ENCODE measurements at regions not wholly inside any gene's neighbourhood (a gene's known extent, or its start where the extent isn't known, plus 50 kb on each side); places are given as distances from the start of the nearest gene placed in this dataset.

DNA sequence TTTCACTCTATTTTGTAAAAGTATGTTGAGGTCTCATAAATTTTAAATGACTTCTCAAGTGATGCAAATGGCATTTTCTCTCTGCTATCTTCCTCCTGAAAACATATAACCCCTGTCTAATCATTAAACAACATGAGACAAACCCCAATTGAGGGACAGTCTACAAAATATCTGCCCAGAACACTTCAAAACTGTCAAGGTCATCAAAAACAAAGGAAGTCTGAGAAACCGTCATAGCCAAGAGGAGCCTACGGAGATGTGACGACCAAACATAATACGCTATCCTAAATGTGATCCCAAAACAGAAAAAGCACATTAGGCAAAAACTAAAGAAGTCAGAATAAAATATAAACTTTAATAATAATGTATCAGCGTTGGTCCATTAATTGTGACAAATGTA lies 282.3 kb upstream of the SEMA3C start:
- Histone ChIP-seq H3K4me1 (ENCODE audit: control insufficient read depth, insufficient read depth, low read length) (no peaks in the 10 kb centered on the region), H3K9me3 (ENCODE audit: control insufficient read depth, insufficient read depth, low read depth, low read length) (no peaks in the 10 kb centered on the region), H3K36me3 (ENCODE audit: control insufficient read depth in 2 of 2, insufficient read depth in 1 of 2, low read length in 2 of 2) (no peaks in the 10 kb centered on the region), H3K4me3 (ENCODE audit: low read depth, low read length) (no peak overlapping the region), H3K27ac (ENCODE audit: extremely low read depth, low read depth, low read length) (no peak overlapping the region)
- TF ChIP-seq, protein P1, sequence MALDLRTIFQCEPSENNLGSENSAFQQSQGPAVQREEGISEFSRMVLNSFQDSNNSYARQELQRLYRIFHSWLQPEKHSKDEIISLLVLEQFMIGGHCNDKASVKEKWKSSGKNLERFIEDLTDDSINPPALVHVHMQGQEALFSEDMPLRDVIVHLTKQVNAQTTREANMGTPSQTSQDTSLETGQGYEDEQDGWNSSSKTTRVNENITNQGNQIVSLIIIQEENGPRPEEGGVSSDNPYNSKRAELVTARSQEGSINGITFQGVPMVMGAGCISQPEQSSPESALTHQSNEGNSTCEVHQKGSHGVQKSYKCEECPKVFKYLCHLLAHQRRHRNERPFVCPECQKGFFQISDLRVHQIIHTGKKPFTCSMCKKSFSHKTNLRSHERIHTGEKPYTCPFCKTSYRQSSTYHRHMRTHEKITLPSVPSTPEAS (tag by site-specific recombination; IDR thresholded peaks at IDR 0.05): no peak
- TF ChIP-seq MYNN (tag by site-specific recombination; IDR thresholded peaks at IDR 0.05; ENCODE audit: borderline replicate concordance) (no peak), ZNF266 (tag by site-specific recombination; IDR thresholded peaks at IDR 0.05; ENCODE audit: low read depth) (no peak), ZNF785 (tag by site-specific recombination; IDR thresholded peaks at IDR 0.05) (no peak), ZNF174 (tag by site-specific recombination; IDR thresholded peaks at IDR 0.05) (no peak), ZNF311 (tag by site-specific recombination; IDR thresholded peaks at IDR 0.05; ENCODE audit: borderline replicate concordance) (no peak), RBAK (tag by site-specific recombination; IDR thresholded peaks at IDR 0.05) (no peak), ZNF37A (tag by site-specific recombination; IDR thresholded peaks at IDR 0.05) (no peak), ZNF223 (tag by site-specific recombination; IDR thresholded peaks at IDR 0.05) (no peak), ZNF121 (tag by site-specific recombination; IDR thresholded peaks at IDR 0.05) (no peak), ZNF280C (tag by site-specific recombination; IDR thresholded peaks at IDR 0.05) (no peak), ZNF449 (tag by site-specific recombination; IDR thresholded peaks at IDR 0.05) (no peak), ZNF391 (tag by site-specific recombination; IDR thresholded peaks at IDR 0.05; ENCODE audit: borderline replicate concordance, low read depth) (no peak), ZNF221 (tag by site-specific recombination; IDR thresholded peaks at IDR 0.05; ENCODE audit: borderline replicate concordance) (no peak), ZNF341 (tag by site-specific recombination; IDR thresholded peaks at IDR 0.05; ENCODE audit: low read depth) (no peak), ZNF645 (tag by site-specific recombination; IDR thresholded peaks at IDR 0.05) (no peak), ZNF514 (tag by site-specific recombination; IDR thresholded peaks at IDR 0.05) (no peak), ZNF426 (tag by site-specific recombination; IDR thresholded peaks at IDR 0.05) (no peak)
- TF ChIP-seq, protein P2, sequence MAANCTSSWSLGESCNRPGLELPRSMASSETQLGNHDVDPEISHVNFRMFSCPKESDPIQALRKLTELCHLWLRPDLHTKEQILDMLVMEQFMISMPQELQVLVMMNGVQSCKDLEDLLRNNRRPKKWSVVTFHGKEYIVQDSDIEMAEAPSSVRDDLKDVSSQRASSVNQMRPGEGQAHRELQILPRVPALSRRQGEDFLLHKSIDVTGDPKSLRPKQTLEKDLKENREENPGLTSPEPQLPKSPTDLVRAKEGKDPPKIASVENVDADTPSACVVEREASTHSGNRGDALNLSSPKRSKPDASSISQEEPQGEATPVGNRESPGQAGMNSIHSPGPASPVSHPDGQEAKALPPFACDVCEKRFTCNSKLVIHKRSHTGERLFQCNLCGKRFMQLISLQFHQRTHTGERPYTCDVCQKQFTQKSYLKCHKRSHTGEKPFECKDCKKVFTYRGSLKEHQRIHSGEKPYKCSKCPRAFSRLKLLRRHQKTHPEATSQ (tag by site-specific recombination; IDR thresholded peaks at IDR 0.05): no peak
- TF ChIP-seq, protein P3, sequence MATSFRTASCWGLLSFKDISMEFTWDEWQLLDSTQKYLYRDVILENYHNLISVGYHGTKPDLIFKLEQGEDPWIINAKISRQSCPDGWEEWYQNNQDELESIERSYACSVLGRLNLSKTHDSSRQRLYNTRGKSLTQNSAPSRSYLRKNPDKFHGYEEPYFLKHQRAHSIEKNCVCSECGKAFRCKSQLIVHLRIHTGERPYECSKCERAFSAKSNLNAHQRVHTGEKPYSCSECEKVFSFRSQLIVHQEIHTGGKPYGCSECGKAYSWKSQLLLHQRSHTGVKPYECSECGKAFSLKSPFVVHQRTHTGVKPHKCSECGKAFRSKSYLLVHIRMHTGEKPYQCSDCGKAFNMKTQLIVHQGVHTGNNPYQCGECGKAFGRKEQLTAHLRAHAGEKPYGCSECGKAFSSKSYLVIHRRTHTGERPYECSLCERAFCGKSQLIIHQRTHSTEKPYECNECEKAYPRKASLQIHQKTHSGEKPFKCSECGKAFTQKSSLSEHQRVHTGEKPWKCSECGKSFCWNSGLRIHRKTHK (tag by site-specific recombination; IDR thresholded peaks at IDR 0.05): no peak
- CTCF ChIA-PET: no interaction called here
- POLR2A ChIA-PET: no interaction called here
